ENCODE measurements at regions not wholly inside any gene's neighbourhood (a gene's known extent, or its start where the extent isn't known, plus 50 kb on each side); places are given as distances from the start of the nearest gene placed in this dataset.

DNA sequence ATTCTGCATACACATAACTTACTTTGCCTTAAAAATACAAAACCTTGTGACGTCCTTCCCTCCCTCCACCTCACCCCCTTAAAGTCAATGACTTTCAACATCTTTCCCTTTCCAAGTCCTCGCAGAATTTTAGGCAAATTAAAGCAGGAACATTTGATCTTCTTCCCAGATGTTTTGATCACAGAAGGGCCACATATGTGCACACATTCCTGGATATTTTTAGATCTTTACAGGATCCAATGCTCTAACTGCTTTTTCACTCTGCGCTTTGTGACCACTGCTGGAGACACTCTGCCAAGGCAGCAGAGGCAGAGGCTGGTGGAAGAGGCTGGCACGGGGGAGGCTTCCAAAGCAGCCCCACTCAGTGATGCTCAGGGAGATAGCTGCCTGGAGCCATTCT is 130.7 kb downstream of the SEC61B start:
- peaks cover 7% of the 10 kb centered on the region for H3K9me3 Mint-ChIP-seq
- no peak for DNase-seq (ENCODE audit: low spot score in 2 of 2, unreplicated experiment in 2 of 2)
- H3K36me3 Mint-ChIP-seq, result no peaks in the 10 kb centered on the region
- TF ChIP-seq, protein P1, sequence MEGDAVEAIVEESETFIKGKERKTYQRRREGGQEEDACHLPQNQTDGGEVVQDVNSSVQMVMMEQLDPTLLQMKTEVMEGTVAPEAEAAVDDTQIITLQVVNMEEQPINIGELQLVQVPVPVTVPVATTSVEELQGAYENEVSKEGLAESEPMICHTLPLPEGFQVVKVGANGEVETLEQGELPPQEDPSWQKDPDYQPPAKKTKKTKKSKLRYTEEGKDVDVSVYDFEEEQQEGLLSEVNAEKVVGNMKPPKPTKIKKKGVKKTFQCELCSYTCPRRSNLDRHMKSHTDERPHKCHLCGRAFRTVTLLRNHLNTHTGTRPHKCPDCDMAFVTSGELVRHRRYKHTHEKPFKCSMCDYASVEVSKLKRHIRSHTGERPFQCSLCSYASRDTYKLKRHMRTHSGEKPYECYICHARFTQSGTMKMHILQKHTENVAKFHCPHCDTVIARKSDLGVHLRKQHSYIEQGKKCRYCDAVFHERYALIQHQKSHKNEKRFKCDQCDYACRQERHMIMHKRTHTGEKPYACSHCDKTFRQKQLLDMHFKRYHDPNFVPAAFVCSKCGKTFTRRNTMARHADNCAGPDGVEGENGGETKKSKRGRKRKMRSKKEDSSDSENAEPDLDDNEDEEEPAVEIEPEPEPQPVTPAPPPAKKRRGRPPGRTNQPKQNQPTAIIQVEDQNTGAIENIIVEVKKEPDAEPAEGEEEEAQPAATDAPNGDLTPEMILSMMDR (IDR thresholded peaks at IDR 0.05; ENCODE audit: unreplicated experiment), result no peak
- H3K4me3 Mint-ChIP-seq, result no peak overlapping the region
- no peak overlapping the region for H3K27ac Mint-ChIP-seq
- no peaks in the 10 kb centered on the region for H3K27me3 Mint-ChIP-seq (ENCODE audit: low read depth)
- H3K4me1 Mint-ChIP-seq, result no peaks in the 10 kb centered on the region

DNA sequence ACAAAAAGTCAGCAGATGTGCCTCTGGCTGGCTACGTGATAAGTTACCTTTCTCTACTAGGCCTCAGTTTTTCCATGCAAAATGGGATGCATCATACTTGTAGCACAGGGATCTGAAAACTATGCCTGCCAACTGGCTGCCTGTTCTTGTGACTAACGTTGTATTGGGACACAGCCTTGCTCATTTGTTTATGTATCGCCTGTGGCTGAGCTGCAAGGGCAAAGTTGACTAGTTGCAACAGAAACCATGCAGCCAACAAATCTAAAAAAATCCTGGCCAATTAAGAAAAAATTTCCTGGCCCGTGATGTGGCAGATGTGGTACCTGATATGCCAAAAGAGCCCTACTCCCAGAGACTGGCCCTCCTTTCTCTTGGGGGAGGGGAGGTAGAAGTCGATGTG is 131.3 kb downstream of the SEC61B start:
- DNase-seq (ENCODE audit: low spot score in 2 of 2, unreplicated experiment in 2 of 2), result no peak

DNA sequence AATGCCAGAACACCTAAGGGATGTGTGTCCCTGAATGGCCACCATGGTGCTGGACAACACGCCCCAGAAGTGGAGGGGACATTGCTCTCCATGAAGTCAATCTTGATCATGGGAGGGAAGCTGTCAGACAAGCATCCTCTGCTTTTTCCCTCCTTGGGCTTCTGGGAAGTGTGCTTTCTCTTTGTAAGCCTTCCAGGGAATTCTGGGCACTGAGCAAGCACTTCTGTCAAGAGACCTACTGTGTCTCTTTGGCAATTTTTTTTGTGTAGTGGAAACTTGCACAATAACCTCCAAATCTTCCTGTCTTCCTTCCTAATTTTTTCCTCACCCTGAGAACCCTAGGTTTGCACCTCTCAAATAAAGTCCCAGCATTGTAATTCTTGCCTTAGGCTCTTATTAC is 132.0 kb downstream of the SEC61B start:
- no peaks in the 10 kb centered on the region for H3K36me3 Mint-ChIP-seq
- peaks cover 7% of the 10 kb centered on the region for H3K9me3 Mint-ChIP-seq
- TF ChIP-seq, protein P1 (IDR thresholded peaks at IDR 0.05; ENCODE audit: unreplicated experiment), result no peak
- H3K4me3 Mint-ChIP-seq, result no peak overlapping the region
- DNase-seq (ENCODE audit: low spot score in 2 of 2, unreplicated experiment in 2 of 2), result no peak
- H3K27me3 Mint-ChIP-seq (ENCODE audit: low read depth), result peaks cover 5% of the 10 kb centered on the region
- no peak overlapping the region for H3K27ac Mint-ChIP-seq
- H3K4me1 Mint-ChIP-seq, result no peaks in the 10 kb centered on the region

More for the DNA sequence above, 131.3 kb downstream of the SEC61B start:
- Mint-ChIP-seq H3K4me3 (no peak overlapping the region), H3K4me1 (no peaks in the 10 kb centered on the region), H3K9me3 (peaks cover 7% of the 10 kb centered on the region), H3K27me3 (ENCODE audit: low read depth) (peaks cover 2% of the 10 kb centered on the region), H3K27ac (no peak overlapping the region), H3K36me3 (no peaks in the 10 kb centered on the region)
- TF ChIP-seq, protein P1 (IDR thresholded peaks at IDR 0.05; ENCODE audit: unreplicated experiment), result no peak

DNA sequence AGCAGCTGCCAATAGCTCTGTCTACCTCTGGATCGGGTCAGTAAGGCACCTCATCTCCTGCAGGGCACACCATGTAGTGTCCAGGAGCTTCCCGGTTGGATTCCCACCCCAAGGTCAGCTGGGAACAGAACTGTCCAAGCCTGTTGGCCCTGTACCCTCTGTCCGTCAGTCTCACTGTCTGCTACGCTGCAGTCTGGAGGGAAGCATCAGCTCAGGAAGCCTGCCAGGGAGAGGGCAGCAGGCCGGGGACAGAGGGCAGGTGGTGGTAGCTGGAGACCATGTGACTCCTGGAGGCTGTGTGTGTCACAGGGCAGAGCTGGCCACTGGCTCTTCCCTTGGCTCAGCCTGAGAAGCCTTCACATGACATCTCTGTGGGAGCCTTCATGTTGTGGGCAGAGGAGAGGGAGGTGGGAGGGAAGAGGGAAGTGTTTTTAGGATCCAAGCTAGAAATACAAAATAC is 134.5 kb downstream of the SEC61B start:
- H3K9me3 Mint-ChIP-seq, result peaks cover 3% of the 10 kb centered on the region
- H3K4me1 Mint-ChIP-seq, result no peaks in the 10 kb centered on the region
- no peaks in the 10 kb centered on the region for H3K36me3 Mint-ChIP-seq
- H3K27ac Mint-ChIP-seq, result no peak overlapping the region
- H3K4me3 Mint-ChIP-seq, result no peak overlapping the region
- TF ChIP-seq, protein P1 (IDR thresholded peaks at IDR 0.05; ENCODE audit: unreplicated experiment), result no peak
- H3K27me3 Mint-ChIP-seq (ENCODE audit: low read depth), result peaks cover 27% of the 10 kb centered on the region
- DNase-seq (ENCODE audit: low spot score in 2 of 2, unreplicated experiment in 2 of 2), result no peak

DNA sequence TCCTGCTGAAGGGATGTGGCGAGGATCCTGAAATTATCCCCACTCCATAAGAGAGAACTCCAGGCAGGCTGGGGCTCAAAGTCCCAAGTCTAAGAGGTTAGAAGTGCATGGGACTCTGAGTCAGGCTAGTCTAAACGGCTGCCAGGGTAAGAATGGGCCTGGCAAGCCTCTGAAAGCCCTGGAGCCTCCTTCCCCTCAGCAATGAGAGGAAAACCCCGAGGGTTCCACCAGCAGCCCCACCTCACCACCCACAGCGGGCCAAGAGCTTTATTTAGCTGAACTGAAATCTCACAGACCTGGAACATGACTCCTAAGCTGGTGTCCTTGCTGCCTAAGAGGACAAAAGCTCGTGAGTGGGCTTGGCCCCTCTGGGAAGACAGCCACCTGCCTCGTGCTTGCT is 135.5 kb downstream of the SEC61B start:
- H3K4me1 Mint-ChIP-seq, result no peaks in the 10 kb centered on the region
- H3K9me3 Mint-ChIP-seq, result peaks cover 3% of the 10 kb centered on the region
- H3K36me3 Mint-ChIP-seq, result no peaks in the 10 kb centered on the region
- H3K27me3 Mint-ChIP-seq (ENCODE audit: low read depth), result peaks cover 34% of the 10 kb centered on the region
- TF ChIP-seq, protein P1 (IDR thresholded peaks at IDR 0.05; ENCODE audit: unreplicated experiment), result no peak
- no peak for DNase-seq (ENCODE audit: low spot score in 2 of 2, unreplicated experiment in 2 of 2)
- H3K4me3 Mint-ChIP-seq, result no peak overlapping the region
- H3K27ac Mint-ChIP-seq, result no peak overlapping the region

DNA sequence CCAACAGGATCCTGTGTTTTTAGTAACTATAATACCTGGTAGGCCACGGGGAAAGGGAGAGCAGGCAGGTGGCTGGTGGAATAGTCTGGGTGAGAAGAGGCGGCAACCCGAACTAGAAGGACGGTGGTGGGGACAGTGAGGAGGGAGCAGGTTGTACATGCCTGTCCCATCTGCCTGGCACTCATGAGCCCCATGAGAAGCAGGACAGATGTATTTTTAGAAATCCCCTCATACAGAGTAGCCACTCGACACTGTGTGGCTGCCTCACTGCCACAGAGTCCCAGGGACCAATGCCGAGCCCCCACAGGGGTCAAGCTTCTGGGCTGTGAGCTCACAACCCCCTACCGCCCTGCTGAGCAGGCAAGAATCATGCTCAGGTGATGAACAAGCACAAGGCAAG is 136.6 kb downstream of the SEC61B start:
- no peaks in the 10 kb centered on the region for H3K4me1 Mint-ChIP-seq
- H3K27ac Mint-ChIP-seq, result no peak overlapping the region
- H3K9me3 Mint-ChIP-seq, result peaks cover 3% of the 10 kb centered on the region
- peaks cover 38% of the 10 kb centered on the region for H3K27me3 Mint-ChIP-seq (ENCODE audit: low read depth)
- H3K4me3 Mint-ChIP-seq, result no peak overlapping the region
- TF ChIP-seq, protein P1 (IDR thresholded peaks at IDR 0.05; ENCODE audit: unreplicated experiment), result no peak
- no peak for DNase-seq (ENCODE audit: low spot score in 2 of 2, unreplicated experiment in 2 of 2)
- H3K36me3 Mint-ChIP-seq, result no peaks in the 10 kb centered on the region
